Lower leg skin (tissue), 3 donors: ENCODE measurements at regions not wholly inside any gene's neighbourhood (a gene's known extent, or its start where the extent isn't known, plus 50 kb on each side); places are given as distances from the start of the nearest gene placed in this dataset.

Experiments used
- POLR2A ChIP-seq, 2 donors: fragments of 450-650 bp; IDR thresholded peaks; one replicate each; pipeline ENCODE4 v1.6.1; 2016 to 2017; ENCODE audit warnings: antibody characterized with exemption in 2 of 2, mild to moderate bottlenecking in 1 of 2, moderate library complexity in 1 of 2
- TF ChIP-seq, protein P1 (sequence below), 3 donors: fragments of 450-650 bp; IDR thresholded peaks; one replicate each; pipeline ENCODE4 v1.5.1; 2016; ENCODE audit warnings: antibody characterized with exemption in 3 of 3, mild to moderate bottlenecking in 3 of 3, moderate library complexity in 2 of 3

DNA sequence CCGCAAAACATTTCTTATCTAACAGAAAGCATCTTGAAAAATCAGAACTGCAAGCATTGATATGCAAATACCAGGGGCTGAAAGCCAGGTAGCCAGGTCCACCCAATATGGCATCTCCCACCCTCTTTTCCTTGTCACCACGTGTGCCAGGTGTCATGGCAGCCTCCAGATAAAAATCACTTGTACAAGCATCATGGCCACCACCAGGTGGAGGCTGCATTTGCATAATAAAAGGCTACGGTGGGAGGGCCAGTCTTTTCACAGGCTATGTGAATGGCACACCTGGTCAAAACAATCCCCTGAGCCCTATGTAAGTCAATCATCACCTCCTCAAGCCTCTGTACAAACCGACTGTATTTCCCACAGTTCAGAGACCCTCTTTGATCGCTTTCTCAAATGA lies 1233.1 kb upstream of the ALCAM start:
- TF ChIP-seq, protein P1, sequence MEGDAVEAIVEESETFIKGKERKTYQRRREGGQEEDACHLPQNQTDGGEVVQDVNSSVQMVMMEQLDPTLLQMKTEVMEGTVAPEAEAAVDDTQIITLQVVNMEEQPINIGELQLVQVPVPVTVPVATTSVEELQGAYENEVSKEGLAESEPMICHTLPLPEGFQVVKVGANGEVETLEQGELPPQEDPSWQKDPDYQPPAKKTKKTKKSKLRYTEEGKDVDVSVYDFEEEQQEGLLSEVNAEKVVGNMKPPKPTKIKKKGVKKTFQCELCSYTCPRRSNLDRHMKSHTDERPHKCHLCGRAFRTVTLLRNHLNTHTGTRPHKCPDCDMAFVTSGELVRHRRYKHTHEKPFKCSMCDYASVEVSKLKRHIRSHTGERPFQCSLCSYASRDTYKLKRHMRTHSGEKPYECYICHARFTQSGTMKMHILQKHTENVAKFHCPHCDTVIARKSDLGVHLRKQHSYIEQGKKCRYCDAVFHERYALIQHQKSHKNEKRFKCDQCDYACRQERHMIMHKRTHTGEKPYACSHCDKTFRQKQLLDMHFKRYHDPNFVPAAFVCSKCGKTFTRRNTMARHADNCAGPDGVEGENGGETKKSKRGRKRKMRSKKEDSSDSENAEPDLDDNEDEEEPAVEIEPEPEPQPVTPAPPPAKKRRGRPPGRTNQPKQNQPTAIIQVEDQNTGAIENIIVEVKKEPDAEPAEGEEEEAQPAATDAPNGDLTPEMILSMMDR (IDR thresholded peaks at IDR 0.05): no peak
- no peak for TF ChIP-seq POLR2A (IDR thresholded peaks at IDR 0.05)
